NCI-H2081 treated with DMSO at 0.1 percent for 48 hours (cell line): ENCODE measurements at regions not wholly inside any gene's neighbourhood (a gene's known extent, or its start where the extent isn't known, plus 50 kb on each side); places are given as distances from the start of the nearest gene placed in this dataset.

Experiments
- DNase-seq: peaks from one replicate; lab custom pipeline; 2025; lab: John Stamatoyannopoulos, UW

DNA sequence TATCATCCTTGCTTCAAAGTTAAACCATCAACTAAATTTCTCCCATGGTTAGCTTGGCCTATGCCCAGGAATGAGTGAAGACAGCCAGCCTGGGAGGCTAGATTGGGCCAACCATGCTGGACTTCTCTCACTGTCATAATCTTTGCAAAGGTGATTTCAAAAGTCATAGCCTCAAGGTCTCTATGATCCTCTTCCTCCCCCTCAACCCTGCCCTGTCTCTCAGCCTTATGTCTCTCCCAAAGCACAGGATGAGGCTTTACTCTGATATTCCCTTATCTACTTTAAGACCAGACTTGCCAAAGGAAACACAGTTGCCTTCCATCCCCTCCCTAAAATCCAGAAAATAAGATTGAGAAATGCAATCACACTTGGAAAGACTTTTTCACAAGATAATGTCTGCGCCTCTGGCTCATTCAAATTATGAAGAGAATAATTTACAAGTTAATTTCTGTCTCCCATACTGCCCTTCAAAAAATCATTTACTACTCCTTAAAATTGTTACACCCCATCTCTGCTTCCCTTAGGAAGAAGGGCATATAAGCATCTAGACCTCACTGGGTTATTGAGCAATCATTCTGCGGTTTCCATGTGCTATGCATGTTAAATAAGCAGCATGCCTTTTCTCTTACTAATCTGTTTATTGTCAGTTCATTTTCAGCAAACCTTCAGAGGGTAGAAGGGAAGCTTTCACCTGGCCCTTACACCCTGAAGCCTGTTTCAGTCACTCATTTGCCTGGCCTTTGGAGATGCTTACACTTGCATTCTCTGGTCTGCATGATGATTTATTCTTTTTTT is 113.8 kb upstream of the ANKRD55 start:
- no peak for DNase-seq

DNA sequence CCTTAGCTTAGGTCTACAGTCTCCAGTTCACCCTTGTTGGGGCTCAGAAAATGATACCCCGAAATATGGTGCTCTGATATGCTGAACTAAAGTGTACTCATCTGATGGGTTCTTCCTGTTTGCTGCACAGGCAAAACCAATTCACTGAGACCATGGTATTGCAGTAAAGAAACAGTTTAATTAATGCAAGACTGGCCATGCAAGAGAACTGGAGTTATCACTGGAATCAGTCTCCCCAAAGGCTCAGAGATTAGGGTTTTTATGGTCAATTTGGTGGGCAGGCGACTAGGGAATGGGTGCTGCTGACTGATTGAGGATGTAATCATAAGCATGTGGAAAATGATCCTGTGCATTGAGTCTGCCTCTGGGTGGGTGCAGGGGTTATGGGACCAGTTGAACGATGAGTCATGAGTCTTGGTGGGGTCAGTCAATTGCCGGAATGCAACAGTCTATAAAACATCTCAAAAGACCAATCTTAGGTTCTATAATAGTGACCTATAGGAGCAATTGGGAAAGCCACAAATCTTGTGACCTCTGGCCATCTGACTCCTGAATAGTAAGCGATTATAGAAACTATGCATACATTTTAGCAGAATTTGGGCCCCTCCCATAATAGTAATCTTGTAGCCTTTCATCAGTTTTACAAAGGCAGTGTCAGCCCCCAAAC is 113.0 kb upstream of the ANKRD55 start:
- no peak for DNase-seq

DNA sequence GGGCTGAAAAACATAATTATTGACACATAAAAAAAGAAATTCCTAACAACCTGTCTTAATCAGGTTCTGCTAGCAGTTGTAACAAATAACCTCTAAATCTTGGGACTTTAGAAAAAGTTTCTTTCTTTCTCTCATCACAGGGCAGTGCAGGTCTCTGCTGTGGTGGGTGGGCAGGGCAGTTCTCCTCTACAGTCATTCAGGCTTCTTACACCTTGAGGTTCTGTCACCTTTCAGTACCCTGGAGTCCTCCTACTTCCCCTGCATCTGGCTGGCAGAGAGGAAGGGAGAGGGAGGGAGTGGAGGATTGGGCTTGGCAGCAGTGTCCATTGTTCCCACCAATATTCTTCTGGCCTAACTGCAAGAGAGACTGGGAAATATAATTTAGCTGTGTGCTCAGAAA is 112.2 kb upstream of the ANKRD55 start:
- DNase-seq: no peak

DNA sequence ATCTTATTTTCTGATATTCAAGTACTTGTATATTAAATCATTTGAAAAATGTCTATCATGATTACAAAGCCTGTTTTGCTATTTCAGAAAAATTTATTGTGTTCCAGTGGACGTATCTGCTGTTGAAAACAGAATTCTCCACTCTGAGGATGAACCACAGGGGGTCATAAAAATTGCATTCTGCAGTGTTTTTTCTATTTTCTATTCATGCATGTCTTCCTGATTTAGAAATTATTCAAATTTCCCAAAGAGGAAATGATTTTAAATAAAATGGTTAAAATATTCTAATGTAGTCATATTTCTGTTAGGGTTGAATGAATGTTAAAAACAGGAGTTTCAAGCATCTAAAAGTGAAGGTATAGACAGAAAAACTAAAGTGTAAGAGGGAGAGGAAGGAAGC is 111.5 kb upstream of the ANKRD55 start:
- no peak for DNase-seq

DNA sequence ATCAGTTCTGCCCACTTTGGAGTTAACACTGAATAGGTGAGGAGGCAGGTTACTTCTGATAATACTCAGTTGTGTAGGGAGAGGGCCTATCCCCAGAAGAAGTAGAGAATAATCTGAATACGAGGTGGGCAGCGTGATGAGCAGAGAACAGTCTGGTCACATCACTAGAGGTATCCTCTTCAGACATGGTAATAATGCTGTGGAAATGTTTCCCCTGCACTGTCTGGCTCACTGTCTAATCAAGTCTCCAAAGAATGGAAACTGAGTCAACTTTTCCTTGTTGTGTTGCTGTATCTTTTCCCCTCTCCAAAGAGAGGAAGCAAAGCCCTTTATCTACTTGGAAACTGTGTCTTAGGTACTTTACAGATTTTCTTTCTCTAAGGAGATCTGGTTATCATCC is 110.9 kb upstream of the ANKRD55 start:
- no peak for DNase-seq

DNA sequence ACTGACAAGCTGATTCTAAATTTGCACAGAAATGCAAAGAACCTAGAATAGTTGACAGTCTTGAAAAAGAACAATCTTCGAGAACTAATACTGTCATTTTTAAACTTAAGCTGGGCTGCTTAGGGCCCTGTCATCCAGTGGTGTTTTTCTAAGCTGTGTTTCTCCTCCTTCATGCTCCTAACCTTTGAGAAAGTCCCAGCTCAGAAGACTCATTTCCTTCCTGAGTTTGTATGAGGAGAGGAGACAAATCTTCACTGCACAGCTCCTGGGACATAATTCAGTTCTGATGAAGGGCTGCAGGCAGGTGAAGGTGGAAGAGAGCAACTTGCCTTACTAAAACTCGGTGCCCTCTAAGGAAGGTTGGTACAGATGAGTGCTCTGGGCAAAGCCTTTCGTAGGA is 109.5 kb upstream of the ANKRD55 start:
- DNase-seq: no peak

DNA sequence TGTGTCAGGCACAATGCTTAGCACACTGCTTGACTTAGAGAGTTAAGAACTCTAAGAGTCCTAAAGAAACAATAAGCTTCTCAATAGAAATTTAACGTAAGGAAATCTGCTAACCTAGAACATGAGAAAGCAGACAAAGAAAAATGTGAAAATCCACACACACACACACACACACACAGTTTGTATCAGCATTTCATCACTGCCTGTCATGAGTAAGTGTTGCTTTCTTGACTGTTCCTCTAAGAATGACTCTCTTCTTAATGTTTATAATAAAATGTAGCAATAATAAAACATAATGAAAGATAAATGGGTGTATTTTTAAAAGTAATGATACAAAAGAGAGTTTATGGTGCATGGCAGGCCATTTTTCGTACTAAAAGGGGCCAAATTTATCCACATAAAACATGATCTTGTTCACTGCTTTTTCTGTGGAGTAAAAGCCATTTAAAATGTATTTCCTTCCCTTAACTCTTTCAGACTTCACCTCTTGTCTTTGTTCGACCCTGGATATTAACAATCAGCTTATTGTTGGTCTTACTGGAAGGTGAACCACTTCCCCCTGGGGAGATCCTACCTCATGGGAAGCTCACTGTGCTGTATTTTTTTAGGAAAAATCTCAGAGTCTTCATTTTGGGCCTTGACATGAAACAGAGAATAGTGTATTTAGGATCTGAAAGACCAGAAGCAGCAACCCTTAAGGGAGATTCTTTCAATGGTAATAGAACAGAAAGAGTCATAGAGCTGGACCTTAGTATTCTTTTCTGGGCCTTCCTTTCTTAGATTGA is 107.3 kb upstream of the ANKRD55 start:
- DNase-seq: no peak

DNA sequence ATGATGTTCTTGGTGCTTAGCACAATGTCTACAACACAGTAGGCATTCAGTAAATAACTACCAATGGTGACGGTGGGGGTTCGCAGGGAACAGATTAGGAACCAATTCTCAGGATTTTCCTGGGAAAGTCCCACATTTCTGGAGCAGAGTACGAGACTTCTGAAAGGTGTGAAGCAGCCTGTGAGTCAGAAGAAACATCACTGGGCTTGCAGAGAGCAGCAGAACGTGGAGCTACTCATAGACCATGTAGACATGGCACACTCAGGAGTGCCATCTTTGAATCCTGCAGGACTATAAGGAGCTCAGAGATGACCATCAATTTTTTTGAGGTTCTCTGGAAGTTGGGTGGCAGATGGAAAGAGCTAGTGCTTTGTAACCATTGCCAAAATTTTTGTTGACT is 106.6 kb upstream of the ANKRD55 start:
- DNase-seq: no peak

DNA sequence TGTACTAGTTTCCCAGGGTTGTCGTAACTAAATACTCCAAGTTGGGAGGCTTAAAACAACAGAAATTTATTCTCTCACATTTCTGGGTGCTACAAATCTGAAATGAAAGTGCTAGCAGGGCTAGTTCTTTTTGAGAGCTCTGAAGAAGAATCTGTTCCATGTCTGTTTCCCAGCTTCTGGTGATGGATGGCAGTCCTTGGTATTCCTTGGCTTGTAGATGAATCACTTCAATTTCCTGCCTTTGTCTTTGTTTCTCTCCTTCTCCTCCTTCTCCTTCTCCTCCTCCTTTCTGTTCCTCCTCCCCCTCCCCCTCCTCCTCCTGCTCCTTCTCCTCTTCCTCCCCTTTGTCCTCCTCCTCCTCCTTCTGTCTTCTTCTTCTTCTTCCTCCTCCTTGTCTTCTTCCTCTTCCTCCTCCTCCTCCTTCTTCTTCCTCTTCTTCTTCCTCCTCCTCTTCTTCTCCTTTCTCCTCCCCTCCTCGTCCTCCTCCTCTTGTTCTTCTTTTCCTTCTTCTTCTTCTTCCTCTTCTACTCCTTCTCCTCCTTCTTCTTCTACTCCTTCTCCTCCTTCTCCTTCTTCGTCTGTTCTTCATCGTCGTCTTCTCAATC is 104.7 kb upstream of the ANKRD55 start:
- DNase-seq: no peak

DNA sequence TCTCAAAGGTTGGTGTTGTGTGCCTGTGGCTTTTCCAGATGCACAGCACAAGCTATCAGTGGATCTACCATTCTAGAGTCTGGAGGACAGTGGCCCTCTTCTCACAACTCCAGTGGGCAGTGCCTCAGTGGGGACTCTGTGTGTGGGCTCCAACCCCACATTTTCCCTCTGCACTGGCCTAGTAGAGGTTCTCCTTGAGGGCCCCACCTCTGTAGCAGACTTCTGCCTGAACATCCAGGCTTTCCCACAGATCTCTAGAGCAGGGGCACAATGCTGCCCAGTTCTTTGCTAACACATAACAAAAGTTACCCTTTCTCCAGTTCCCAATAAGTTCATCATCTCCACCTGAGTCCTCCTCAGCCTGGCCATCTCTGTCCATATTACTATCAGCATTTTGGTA is 102.1 kb upstream of the ANKRD55 start:
- no peak for DNase-seq

DNA sequence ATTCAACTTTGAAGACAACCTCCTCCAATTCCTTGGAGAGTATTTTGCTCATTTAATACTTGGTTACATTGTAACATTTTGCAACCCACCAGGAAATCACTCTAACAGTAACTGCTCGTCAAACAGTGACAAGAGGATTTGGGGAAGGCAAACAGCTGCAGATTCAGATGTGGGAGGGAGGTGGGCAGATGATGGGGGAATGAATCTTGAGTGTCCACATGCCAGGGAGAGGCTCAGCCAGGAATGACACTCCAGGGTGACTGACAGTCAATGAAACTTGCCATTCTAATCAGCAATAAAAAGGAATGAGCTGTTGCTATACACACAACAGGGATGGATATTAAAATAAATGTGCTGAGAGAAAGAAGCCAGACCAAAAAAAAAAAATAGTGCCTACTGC is 97.7 kb upstream of the ANKRD55 start:
- DNase-seq: no peak

DNA sequence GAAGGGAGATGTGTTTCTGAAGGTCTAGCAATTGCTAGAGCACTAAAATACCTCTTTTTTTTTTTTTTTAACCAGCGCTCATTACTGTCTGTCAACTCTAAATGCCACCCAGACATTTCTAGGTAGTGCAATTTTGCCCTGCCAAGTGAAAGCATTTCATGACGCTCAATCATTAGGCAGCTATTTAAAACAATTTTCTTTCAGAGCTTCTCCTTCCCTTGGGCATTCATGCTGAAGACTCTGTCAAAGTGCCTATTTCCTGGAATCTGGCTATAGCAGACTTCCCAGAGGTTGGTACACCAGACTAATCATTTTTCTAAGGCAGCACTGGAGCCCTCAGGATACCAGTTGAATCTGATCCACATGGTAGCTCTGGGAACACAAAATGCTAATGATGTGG is 97.0 kb upstream of the ANKRD55 start:
- DNase-seq: no peak

DNA sequence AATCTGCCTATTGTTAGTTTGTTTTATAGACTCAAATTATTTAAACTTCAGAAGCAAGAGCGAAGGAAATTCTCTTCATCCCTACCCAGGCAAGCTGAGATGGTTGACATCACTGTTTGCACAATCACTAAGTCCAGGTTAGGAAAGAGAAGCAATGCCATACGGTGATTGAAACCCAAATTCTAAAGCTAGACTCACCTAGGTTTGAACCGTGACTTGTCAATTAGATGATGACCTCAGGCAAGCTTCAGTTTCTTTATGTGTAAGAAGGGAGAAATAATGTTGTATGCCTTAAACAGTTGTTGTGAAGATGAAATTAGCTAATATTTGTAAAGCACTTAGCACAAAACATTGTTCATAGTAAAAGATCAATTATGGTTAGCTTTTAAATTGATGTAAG is 96.5 kb upstream of the ANKRD55 start:
- DNase-seq: no peak

DNA sequence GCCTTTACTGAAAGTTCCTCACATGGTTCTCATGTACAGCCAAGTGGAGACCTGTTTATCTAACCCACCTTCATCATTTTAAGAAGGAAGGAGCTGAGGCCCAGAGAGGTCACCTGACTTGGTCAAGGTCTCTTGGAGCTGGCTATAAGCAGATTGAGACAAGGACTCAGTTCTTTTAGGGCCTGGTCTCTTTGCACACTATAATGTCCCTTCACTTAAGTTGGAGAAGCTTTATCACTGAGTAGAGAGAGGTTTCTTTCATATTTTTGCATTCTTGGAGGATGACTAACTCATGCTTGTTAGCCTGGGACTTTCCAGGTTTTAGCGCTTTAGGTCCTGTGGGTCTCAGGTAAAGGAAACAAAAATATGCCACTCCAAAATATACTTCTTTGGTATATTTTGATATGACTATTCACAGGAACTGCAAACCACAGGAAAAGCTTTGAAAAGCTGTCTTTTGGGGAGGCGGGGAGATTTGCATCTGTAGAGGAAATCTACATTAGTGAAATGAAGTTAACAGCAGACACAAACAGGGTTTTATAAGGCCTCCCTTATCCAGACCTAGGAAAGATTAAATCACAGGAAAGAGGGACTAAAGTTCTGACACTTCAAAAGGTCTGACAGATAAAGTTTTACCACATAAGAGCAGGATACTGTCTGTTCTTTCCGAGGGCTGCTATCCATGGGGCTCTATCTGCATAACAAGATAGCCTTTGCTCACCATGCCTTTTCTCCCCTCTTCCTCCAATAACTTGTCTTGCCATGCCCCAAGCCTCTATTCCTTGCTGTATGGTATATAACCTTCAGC is 95.8 kb upstream of the ANKRD55 start:
- no peak for DNase-seq

DNA sequence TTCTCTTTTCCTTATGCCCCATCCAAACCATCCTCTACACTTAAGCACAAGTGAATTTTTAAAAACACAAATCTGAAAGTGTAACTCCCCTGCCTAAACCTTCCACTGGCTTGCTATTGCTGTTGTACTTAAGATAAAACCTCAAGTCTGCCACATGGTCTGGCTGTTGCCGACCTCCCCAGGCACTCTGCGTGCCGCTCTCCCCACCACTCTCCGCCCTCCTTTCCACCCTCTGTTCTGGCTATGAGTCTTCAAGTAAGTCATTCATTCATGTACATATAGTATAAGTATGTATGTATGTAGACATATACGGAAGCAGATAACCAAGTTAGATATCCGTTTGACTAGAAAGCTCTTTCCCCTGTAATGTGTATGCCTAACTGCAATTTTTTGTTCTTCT is 94.7 kb upstream of the ANKRD55 start:
- DNase-seq: no peak

DNA sequence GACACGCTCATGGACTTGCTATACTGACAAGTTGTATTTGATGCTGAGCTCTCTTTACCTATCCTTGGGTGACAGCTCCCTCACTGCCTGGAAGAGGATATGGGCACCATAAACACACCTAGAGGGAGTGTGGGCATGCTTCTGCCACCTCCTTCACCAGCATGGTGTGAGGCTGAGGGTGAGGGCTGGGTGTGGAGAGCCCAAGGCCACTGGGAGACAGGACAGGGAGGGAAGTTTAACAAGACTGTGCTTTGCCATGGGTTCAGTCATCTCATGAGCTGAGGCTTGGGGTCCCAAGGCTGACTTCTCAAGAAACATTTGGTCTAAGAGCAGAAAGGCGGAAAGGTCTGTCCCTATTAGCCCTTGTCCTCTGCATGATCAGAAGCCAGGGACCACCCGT is 93.6 kb upstream of the ANKRD55 start:
- DNase-seq: no peak

DNA sequence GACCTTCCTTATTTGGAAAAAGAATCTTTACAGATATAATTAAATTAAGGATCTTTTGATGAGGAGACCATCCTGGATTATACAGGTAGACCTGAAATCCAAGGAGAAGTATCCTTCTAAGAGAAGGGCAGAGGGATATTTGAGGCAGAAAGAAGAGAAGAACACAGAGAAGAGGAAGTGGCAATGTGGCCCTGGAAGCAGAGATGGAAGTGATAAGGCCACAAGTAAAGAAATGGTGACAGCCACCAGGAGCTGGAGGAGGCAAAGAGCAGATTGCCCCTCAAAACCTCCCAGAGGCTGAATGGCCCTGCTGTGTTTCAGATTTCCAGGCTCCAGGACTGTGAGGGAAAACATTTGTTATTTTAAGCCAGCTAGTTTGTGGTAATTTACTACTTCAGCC is 93.0 kb upstream of the ANKRD55 start:
- no peak for DNase-seq

DNA sequence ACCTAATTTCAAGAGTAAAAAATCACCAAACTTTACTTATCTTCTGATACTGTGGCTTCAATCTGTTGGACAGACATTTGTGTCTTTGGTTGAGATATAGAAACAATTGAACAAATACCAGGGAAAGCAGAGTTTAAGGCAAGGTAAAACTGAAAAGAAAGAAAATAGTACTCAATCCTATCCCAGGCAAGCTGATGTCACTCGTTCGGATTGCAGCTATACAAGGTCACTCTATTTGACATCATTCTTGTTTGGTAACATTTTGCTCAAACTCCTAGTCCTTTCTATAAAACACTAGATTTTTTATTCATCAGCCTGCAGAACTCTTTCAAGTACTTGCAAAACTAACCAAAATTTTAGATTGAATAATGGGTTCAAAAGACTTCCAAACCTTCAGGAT is 91.9 kb upstream of the ANKRD55 start:
- no peak for DNase-seq

DNA sequence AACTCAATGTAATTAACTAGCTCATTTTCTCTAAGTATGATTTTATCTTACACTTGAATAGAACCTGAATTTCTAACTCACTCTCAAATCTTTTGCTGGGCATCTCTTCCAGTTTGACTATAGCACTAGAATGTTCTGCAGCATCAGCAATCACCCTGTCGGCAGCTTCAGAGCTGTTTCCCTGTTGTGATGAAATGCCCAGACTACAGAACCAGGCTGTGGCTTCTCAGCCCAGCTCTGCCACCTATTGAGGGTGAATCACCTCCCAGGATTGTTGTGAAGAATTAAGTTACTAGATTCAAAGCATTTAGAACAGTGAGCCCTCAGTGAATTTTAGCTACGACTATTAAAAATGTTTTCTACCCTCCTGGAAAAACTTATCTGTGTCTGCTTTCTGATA is 90.4 kb upstream of the ANKRD55 start:
- no peak for DNase-seq

DNA sequence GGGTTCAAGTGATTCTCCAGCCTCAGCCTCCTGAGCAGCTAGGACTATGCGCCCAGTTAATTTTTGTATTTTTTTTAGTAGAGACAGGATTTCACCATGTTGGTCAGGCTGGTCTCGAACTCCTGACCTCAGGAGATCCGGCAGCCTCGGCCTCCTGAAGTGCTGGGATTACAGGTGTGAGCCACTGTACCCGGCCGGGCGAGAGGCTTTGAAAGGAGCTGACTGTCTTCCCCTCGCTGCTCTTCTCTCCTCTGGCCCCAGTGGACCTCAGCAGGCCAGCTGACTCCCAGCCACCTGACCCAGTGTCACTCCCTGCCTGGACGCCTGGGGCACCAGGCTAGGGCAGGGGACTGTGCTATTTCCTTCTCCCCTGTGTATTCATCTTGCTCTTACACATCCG is 89.5 kb upstream of the ANKRD55 start:
- no peak for DNase-seq

DNA sequence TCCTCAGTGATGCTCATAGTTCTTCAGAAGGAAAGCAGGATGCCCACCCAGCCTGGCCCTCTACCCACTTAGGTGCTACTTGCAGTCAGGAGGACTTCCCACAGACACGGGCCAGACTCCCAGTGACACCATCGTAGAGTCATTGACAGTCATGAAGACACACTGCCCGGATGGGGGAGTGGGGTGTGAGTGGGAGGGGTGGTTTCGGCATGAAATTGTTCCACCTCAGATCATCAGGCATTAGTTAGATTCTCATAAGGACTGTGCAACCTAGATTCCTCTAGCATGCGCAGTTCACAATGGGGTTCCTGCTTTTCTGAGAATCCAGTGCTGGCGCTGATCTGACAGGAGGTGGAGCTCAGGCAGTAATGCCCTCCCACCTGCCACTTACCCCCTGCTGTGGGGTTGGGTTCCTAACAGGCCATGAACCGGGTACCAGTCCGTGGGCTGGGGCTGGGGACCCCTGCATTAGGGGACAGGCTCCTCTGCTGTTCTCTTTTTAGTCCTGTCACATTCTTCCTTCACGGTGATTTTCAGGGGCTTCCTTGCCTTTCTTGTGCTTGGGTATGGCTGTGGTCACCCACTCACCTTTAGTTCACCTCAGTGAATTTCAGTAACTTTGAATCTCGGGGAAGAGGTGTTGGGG is 88.2 kb upstream of the ANKRD55 start:
- DNase-seq: no peak
